NK-92 treated with Interleukin-12 subunit alpha and Interleukin-12 subunit beta, amount 100 ng/mL, for 24 hours (cell line): ENCODE measurements at regions not wholly inside any gene's neighbourhood (a gene's known extent, or its start where the extent isn't known, plus 50 kb on each side); places are given as distances from the start of the nearest gene placed in this dataset.

ENCODE experiments used
- DNase-seq: peaks from one replicate; lab custom pipeline; 2025; lab: John Stamatoyannopoulos, UW

DNA sequence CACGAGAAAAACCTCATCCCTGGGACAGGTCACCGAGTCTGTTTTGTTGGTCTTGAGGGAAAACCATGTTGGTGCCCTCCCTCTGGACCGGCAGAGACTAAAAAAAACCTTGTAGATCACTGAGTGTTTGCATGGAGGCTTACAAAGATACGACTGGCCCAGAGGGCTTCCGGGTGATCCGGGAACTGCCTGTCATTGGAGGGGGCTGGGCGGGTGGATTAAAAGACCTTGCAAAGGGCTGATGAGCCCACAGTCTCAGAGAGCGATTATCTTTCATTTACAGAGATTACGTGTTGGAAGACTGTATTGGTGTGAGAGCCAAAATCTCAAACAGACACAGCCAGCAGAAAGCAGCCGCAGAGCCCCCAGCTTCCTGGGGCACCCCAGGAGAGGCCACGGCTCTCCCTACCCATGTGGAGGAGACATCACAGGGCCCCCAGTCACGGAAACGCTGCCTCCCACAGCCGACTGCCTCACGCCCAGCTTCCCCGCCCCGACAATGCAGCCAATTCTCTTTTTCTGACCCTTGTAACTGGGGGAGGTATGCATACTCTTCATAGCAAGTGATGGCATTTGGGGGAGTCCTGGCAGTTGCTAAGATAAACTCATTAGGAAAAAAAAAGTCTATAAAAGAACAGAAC lies 426.4 kb downstream of the CTTN start:
- DNase-seq = no peak

GRCh38 chr11:70825893-70826540 lies 426.4 kb downstream of the SHANK2 start:
- no peak for DNase-seq

- DNase-seq = no peak
Observed at GRCh38 chr11:70826541-70827335, 425.6 kb downstream of the SHANK2 start.

GRCh38 chr11:70828593-70829082 lies 423.7 kb downstream of the SHANK2 start:
- no peak for DNase-seq

DNA sequence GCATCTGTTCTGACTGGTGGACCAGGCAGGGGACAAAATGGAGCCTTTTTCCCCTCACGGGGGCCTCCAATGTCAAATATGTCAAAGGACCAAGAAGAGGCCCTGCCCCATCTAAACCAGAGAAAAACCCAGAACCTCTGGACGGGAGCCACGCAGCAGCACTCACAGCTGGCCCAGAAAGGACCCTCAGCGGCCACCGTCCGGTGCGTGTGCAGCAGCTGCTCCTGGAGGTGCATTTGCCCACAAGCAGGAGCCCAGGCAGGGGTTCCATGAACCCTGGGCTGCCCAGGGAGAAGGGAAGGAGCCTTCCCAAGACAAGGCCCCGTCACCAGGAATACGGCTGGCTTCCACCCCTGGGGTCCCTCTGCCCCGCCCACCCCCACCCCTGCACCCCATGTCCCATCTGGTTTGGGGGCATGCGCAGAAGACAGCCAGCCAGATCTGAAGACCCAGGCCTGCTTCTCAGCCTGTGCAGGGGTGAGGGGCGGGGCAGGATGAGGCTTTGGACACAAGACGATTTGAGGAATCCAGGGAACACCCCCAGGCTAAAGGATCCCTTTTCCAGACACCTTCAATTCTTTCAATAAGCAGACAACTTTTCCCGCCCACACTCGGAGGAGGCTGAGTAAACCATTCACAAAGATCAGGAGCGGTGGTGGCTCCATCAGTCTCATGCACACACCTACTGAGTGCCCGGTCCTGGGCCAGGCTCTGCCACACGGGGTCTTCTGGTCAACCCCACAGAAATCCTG lies 423.1 kb downstream of the SHANK2 start:
- no peak for DNase-seq

DNA sequence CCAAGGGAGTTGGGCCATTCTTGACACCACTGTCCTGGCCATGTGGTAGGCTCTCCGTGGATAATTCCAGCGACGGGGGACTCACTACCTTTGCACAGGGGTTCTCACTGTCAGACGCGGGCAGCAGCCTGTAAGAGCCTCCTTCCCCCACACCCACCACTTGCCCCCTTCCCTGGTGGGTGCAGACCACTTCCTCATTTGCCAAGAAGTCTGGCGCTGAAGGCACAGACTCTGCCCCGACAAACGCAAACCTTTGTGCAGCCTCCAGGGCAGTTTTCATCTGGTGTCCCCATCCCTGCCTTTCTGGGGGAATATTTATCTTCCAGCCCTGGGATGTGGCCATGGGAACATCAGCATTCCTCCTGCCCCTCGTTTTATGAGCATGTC lies 422.5 kb downstream of the SHANK2 start:
- no peak for DNase-seq

GRCh38 chr11:70833011-70833410 lies 419.4 kb downstream of the SHANK2 start:
- no peak for DNase-seq

GRCh38 chr11:70833554-70833953 lies 418.8 kb downstream of the SHANK2 start:
- no peak for DNase-seq

DNA sequence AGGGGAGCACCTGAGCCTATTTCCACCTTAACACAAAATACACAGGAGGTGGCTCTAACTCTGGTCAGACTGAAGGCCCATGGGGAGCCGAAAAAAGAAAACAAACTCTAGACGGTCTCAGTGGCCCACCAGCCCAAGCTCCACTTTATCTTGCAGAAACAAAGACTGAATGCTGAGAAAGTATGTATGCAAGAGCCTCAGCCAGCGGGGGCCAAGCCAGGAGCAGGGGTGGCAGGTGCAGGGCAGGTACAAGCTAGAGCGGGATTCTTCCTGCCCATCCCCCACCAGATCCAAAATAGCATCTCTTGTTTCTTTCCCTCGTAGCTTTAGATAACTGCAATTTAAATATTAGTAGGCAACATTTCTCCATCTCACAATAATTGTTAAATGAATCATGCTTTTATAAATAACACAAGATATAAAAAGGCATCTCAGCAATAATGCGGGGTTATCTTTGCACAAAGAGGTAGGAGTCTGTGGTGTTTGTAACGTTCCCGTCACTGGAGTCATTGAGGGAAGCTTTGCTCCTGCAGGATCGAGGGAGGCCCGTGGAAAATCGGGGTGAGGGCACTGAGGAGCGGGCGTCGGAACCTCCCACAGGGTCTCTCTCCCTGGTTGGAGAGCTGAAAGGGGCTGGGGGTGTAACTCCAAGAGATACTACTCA lies 418.0 kb downstream of the SHANK2 start:
- DNase-seq = no peak

GRCh38 chr11:70834984-70835560 lies 417.3 kb downstream of the SHANK2 start:
- no peak for DNase-seq

- no peak for DNase-seq
Observed at GRCh38 chr11:70836071-70836470, 416.3 kb downstream of the SHANK2 start.

DNA sequence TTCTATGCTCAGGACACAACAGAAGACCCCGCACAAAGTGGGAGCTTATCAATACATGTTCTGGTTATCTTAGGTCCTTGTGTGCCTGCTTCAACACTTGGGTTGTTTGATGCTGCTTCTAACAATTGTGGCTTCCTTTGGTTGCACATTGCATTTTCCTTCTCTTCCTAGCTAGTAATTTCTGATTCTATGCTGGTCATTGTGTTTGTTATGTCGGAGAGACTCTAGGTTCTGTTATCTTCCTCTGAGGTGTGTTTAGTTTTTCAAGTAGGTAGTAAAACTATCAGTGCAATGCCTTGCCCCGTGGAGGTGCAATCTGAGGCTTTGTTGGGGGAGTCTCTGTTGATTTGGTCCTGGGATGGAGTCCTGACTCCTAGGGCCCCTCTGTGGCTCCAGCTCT lies 414.2 kb downstream of the SHANK2 start:
- DNase-seq = no peak

DNA sequence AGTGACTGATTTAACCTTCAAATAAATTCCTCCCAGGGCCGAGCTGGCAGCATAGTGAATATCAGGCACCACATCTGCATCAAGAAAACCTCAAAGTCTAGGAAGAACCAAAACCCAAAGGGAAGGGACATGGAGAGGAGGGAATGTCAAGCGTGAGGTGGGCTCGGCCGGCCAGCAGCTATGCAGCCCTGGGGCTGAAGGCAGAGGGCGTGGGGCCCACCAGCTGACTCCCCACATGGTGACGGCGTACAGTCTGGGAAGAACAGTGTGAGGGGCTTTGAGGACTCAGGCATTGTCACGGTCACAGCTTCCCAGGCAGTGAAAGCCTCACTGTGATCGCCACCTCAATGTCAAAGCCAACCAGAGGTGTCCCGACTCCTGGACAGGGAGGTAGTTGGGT lies 412.5 kb downstream of the SHANK2 start:
- DNase-seq = no peak

- no peak for DNase-seq
Observed at GRCh38 chr11:70841264-70841663, 411.1 kb downstream of the SHANK2 start.

GRCh38 chr11:70842256-70842655 lies 410.1 kb downstream of the SHANK2 start:
- no peak for DNase-seq

DNA sequence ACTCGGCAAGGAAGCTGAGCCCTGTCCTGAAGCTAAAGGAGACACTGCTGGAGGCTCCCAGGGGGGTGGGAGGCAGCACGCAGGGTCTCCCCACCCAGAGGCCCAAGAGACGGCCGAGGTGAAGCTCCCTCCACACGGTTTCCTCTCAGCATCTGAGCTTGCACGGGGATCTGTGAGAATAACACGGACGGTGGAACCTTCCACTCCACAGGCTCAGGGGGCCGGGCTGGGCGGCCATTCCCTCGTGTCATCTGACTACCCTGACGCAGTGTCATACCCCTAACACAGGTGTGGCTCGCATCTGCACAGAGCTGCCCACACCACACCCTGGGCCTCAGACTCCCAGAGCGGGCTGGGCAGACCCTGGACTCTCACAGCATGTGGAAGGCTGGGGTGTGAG lies 409.7 kb downstream of the SHANK2 start:
- DNase-seq = no peak

GRCh38 chr11:70843906-70844305 lies 408.5 kb downstream of the SHANK2 start:
- no peak for DNase-seq

- DNase-seq = no peak
Observed at GRCh38 chr11:70844387-70844786, 408.0 kb downstream of the SHANK2 start.

DNA sequence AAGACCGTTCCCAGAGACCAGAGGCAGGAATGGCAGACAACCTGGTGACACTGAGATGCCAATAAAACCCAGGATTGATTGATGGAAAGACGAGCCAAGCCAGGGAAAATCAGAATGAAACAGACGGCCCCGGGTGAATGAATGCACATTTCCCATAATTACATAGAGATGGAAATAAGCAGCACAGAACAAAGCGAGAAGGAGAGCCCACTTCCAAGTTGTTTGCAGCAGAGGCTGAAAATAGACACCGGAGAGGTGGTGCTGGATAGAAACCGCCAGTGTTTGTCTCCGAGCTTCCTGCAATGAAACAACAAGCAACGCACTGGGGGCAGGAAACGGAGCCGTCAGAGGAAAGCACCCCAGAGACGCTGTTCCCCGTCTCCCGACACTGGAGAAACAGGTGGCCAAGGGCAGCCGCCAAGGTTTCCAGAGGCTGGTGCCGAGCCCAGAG lies 406.8 kb downstream of the SHANK2 start:
- no peak for DNase-seq

- no peak for DNase-seq
Observed at GRCh38 chr11:70846781-70847655, 405.4 kb downstream of the SHANK2 start.
